OCI-LY3 (cell line): ENCODE measurements at regions not wholly inside any gene's neighbourhood (a gene's known extent, or its start where the extent isn't known, plus 50 kb on each side); places are given as distances from the start of the nearest gene placed in this dataset.

Source experiments
- H2AFZ ChIP-seq: fragments of 200-600, 300-600 bp; shearing (Covaris generic); 2 replicates; pipeline ENCODE4 v1.6.0; 2014; ENCODE audit warnings: antibody characterized with exemption, low read depth, low read length
- H3K27ac ChIP-seq: fragments of 200-600, 300-600 bp; sonication (generic); 2 replicates; pipeline ENCODE4 v1.5.1; 2014; ENCODE audit warnings: mild to moderate bottlenecking, low read length, moderate library complexity, mixed read lengths
- H3K27me3 ChIP-seq: fragments of 200-600, 300-600 bp; sonication (generic); 2 replicates; pipeline ENCODE4 v1.6.1; 2014; ENCODE audit warnings: low read depth, low read length, mixed read lengths
- H3K36me3 ChIP-seq: fragments of 200-600, 300-600 bp; sonication (generic); replicated peaks from 2 replicates; pipeline ENCODE3; 2014; ENCODE audit warnings: low read depth, low read length, mixed read lengths
- H3K4me1 ChIP-seq: fragments of 300-600, 200-600 bp; sonication (generic); 2 replicates; pipeline ENCODE4 v1.6.1; 2014; ENCODE audit warnings: low read length, mixed read lengths
- H3K4me2 ChIP-seq: fragments of 200-600, 300-600 bp; sonication (generic); 2 replicates; pipeline ENCODE4 v1.6.1; 2014; ENCODE audit warnings: low read length, mixed read lengths
- H3K4me3 ChIP-seq: fragments of 300-600, 200-600 bp; sonication (generic); 2 replicates; pipeline ENCODE4 v1.5.1; 2014; ENCODE audit warnings: antibody characterized with exemption, mild to moderate bottlenecking, low read length, moderate library complexity
- H3K79me2 ChIP-seq: fragments of 300-600, 200-600 bp; shearing (Covaris generic); 2 replicates; pipeline ENCODE4 v1.6.1; 2014; ENCODE audit warnings: mild to moderate bottlenecking, low read length, mixed read lengths
- H3K9ac ChIP-seq: fragments of 300-600, 200-600 bp; shearing (Covaris generic); 2 replicates; pipeline ENCODE4 v1.6.0; 2014; ENCODE audit warnings: mild to moderate bottlenecking, low read length, moderate library complexity
- H3K9me3 ChIP-seq: fragments of 200-600, 300-600 bp; shearing (Covaris generic); 2 replicates; pipeline ENCODE4 v1.6.1; 2014; ENCODE audit warnings: low read length, mixed read lengths; ENCODE audit not compliant: insufficient read depth
- H4K20me1 ChIP-seq: fragments of 200-600, 300-600 bp; sonication (generic); 2 replicates; pipeline ENCODE4 v1.6.1; 2016; ENCODE audit warnings: low read length, mixed read lengths; ENCODE audit not compliant: insufficient read depth
- CTCF ChIP-seq: fragments of 200-600, 300-600 bp; sonication (generic); IDR thresholded peaks from 2 replicates; pipeline ENCODE4 v1.5.1; 2014; ENCODE audit warnings: antibody characterized with exemption, low read length, low read depth
- EZH2phosphoT487 ChIP-seq: fragments of 200-600 bp; shearing (Covaris generic); IDR thresholded peaks from 2 replicates; pipeline ENCODE4 v1.6.1; 2018; ENCODE audit warnings: antibody characterized with exemption, mixed run types, low read depth

GRCh38 chr13:37187105-37187504 is 81.6 kb upstream of the CSNK1A1L start:
- Histone ChIP-seq H3K9me3 (no peaks in the 10 kb centered on the region), H3K36me3 (no peaks in the 10 kb centered on the region), H3K4me2 (no peak overlapping the region), H4K20me1 (no peaks in the 10 kb centered on the region), H3K4me1 (no peaks in the 10 kb centered on the region), H3K79me2 (no peaks in the 10 kb centered on the region), H3K27me3 (no peaks in the 10 kb centered on the region), H3K27ac (no peak overlapping the region), H2AFZ (no peak overlapping the region), H3K4me3 (no peak overlapping the region), H3K9ac (no peak overlapping the region)
- TF ChIP-seq EZH2phosphoT487, result no peak
- no peak for TF ChIP-seq CTCF

GRCh38 chr13:37181620-37182019 is 76.2 kb upstream of the CSNK1A1L start:
- Histone ChIP-seq H3K27ac (no peak overlapping the region), H2AFZ (no peak overlapping the region), H3K9me3 (no peaks in the 10 kb centered on the region), H3K27me3 (no peaks in the 10 kb centered on the region), H3K9ac (no peak overlapping the region), H3K4me3 (no peak overlapping the region), H3K79me2 (no peaks in the 10 kb centered on the region), H3K4me2 (no peak overlapping the region), H4K20me1 (no peaks in the 10 kb centered on the region), H3K4me1 (no peaks in the 10 kb centered on the region), H3K36me3 (no peaks in the 10 kb centered on the region)
- TF ChIP-seq EZH2phosphoT487 (no peak), CTCF (no peak)

GRCh38 chr13:37179645-37180044 is 74.2 kb upstream of the CSNK1A1L start:
- Histone ChIP-seq H3K9ac (no peak overlapping the region), H2AFZ (no peak overlapping the region), H3K27ac (no peak overlapping the region), H3K79me2 (no peaks in the 10 kb centered on the region), H3K36me3 (no peaks in the 10 kb centered on the region), H4K20me1 (no peaks in the 10 kb centered on the region), H3K4me1 (no peaks in the 10 kb centered on the region), H3K27me3 (no peaks in the 10 kb centered on the region), H3K4me2 (no peak overlapping the region), H3K9me3 (no peaks in the 10 kb centered on the region), H3K4me3 (no peak overlapping the region)
- TF ChIP-seq CTCF (no peak), EZH2phosphoT487 (no peak)

GRCh38 chr13:37177125-37177524 is 71.7 kb upstream of the CSNK1A1L start:
- H3K9ac ChIP-seq, result no peak overlapping the region
- no peaks in the 10 kb centered on the region for H3K9me3 ChIP-seq
- H3K36me3 ChIP-seq, result no peaks in the 10 kb centered on the region
- H3K4me2 ChIP-seq, result no peak overlapping the region
- H3K27me3 ChIP-seq, result no peaks in the 10 kb centered on the region
- TF ChIP-seq EZH2phosphoT487 (no peak), CTCF (no peak)
- H3K27ac ChIP-seq, result no peak overlapping the region
- no peaks in the 10 kb centered on the region for H4K20me1 ChIP-seq
- no peak overlapping the region for H2AFZ ChIP-seq
- H3K79me2 ChIP-seq, result no peaks in the 10 kb centered on the region
- H3K4me3 ChIP-seq, result no peak overlapping the region
- H3K4me1 ChIP-seq, result no peaks in the 10 kb centered on the region
